ENCODE measurements at regions not wholly inside any gene's neighbourhood (a gene's known extent, or its start where the extent isn't known, plus 50 kb on each side); places are given as distances from the start of the nearest gene placed in this dataset.

DNA sequence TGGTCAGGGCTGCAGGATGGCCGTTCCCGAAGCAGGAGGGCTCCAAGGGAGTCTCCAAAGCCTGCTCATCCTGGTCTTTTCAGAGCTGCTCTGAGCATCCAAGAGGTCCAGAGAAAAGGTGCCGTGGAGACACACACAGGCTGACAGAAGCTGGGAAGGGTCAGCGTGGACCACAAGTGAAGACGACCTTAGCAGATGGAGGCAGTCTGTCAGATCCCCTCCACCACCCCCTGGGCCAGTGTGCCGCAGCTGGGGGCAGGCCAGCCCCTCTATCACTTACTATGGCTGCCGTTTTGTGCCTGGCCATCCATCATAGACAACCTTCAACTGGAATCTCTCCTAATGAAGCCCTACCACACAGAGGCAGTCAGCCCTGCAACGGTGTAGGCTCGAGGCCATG is 335.1 kb upstream of the RGMA start:
- DNase-seq (ENCODE audit: low read depth), result no peak

GRCh38 chr15:93422476-93422875 is 333.5 kb upstream of the RGMA start:
- DNase-seq (ENCODE audit: low read depth), result no peak

DNA sequence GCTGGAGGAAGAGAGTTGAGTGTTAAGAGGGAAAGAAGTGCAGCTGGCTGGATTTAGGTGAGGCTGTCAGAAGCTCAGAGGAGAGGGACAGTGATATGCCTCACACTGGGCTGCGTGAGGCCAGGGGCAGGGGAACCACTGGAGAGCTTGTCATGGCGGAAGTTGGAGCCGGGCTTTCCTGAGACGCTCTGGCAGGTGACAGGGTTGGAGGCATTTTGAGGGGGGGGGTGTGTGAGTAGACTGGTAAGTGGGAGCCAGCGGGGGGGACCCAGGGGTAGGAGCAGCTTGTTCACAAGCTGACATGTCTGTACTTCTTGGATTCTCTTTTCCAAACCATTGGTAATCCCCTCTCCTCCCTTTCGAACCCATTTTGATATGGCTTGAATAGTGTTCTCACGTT is 331.5 kb upstream of the RGMA start:
- no peak for DNase-seq (ENCODE audit: low read depth)

- no peak for DNase-seq (ENCODE audit: low read depth)
Measured at GRCh38 chr15:93420050-93420452, 331.0 kb upstream of the RGMA start.

- DNase-seq (ENCODE audit: low read depth), result no peak
Measured at GRCh38 chr15:93418566-93418965, 329.6 kb upstream of the RGMA start.

- DNase-seq (ENCODE audit: low read depth), result no peak
Measured at GRCh38 chr15:93417631-93418030, 328.6 kb upstream of the RGMA start.

DNA sequence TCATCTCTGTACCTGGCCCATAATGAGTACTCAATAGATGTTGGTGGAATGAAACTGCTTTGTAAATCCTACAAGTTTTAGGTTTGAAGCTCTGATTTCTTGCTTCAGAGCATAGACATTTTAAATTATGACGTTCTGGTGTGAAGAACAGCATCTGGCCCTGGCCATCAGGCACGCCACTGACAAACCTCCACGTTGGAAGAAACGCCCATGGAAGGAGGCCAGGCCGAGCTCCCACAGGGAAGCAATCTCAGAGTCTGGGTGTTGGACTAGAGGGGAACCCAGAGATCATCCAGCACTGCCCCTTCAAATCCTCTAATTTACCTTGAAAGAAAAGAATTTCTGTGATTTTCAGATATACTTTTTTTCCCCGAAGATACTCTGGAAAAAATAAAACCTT is 328.1 kb upstream of the RGMA start:
- no peak for DNase-seq (ENCODE audit: low read depth)

- no peak for DNase-seq (ENCODE audit: low read depth)
Measured at GRCh38 chr15:93415576-93415975, 326.6 kb upstream of the RGMA start.

DNA sequence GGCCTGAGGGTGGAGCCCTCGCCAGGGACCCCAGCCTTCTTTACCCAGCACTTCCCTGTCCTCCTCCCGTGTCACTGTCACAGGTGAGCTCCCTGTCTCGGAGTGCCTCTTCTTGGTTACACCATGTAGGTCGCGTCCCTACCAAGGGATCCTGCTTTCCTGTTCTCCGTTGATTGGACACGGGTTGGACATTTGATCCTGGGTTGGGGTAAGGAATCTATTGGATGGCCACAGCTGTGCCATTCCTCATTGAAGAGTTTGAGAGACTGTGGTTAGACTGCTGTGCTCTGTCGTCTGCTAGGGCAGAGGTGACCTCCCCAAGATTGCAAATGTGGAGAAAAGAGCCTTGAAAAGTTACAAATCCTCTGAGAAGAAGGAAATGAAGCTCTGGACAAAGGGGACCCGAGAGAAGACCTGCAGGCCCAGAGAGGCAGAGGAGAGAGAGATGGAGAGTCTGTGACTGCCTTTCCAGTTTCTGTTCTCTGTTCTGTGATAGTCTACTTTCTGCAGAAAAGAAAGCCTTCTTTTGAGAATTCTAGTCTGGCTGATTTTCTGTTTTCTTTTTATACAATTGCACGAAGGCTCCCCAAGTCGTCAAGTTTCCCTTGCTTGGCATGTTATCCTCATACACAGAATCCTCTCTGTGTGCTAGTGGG is 325.7 kb upstream of the RGMA start:
- no peak for DNase-seq (ENCODE audit: low read depth)

GRCh38 chr15:93413745-93414144 is 324.7 kb upstream of the RGMA start:
- DNase-seq (ENCODE audit: low read depth), result no peak

DNA sequence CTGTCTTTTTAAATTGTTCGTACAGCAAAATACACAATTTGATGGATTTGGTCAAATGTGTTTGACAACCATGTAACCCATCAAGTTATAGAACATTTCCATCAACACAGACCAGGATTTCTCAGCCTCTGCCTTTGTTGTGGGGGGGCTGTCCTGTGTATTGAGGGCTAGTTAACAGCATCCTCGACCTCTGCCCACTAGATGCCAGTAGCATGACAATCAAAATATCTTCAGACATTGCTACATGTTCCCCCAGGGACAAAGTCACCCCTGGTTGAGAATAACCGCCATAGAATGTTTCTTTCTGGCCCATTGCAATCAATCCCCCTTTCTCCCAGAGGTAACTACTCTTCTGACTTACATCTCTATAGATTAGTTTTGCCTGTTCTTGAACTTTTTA is 310.1 kb upstream of the RGMA start:
- no peak for DNase-seq (ENCODE audit: low read depth)

GRCh38 chr15:93389211-93389610 is 300.2 kb upstream of the RGMA start:
- DNase-seq (ENCODE audit: low read depth), result no peak

- no peak for DNase-seq (ENCODE audit: low read depth)
Measured at GRCh38 chr15:93384886-93385285, 295.9 kb upstream of the RGMA start.

GRCh38 chr15:93382200-93382820 is 293.3 kb upstream of the RGMA start:
- DNase-seq (ENCODE audit: low read depth), result no peak

DNA sequence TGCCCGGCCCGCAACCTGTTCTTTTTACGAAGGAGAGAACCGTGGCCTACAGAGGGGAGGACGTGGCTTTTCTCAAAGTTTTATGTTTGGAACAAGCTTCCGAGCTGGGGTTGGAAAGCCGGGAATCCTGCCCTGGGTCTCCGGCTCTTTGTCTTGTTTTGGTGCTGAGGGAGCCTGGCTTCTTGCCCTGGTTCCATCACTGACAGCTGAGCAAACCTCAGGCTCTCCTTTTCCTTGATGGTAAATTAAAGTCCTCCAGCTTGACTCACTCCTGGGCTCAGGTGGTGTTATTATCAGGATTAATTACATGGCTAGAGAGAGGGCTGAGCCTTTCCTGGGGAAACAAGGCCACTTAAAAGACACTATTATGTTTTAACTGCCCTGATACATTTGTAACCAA is 289.5 kb upstream of the RGMA start:
- no peak for DNase-seq (ENCODE audit: low read depth)

DNA sequence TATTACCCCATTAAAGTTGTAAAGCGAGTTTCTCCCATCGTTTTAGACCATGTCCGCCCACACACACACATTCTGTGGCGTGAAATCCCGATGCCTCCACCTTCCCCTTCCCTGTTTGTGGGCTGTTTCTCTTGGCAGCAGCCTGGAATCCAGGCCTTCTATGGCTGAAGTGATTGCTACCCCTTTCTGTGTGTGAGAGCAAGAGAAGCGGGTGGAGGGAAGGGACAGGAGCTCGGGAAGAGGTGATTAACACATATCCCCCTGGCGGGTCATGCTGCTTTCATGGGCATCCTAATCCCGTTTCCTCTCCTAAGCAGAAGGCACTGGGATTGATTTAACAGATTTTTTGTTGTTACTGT is 283.8 kb upstream of the RGMA start:
- DNase-seq (ENCODE audit: low read depth), result no peak

- no peak for DNase-seq (ENCODE audit: low read depth)
Measured at GRCh38 chr15:93372208-93372864, 283.3 kb upstream of the RGMA start.

DNA sequence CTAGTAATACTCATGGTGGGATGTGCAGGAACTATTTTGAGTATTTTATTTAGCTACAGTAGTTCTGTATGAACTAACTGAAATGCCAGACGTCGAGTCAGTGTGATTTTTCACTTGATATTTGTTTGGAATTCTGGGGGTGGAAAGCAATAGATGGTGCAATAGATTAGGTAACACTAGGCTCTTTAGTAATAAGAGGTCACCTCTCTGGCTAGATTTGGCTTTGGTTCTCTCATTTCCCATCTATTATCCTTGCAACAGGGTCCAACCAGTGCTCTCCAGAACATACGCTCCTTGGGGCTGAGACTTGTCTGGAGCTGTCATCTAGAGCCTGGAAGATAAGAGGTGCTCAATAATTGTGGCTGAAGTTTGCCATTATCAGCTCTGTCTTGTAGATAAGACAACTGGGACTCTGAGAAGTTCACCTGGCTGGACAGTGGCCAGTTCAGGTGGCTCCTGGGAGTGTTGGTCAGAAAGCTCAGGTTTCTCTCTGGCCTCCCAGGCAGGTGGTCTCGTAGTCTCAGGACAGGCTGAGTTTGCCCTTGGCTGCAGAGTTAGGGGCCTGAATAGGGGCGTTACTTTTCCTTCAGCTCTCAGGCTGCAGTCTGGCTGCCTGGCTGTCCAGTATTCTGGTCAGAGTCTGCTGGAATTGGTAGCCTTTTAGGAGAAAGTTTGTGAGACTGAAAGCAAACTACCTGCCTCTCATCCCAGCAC is 277.5 kb upstream of the RGMA start:
- no peak for DNase-seq (ENCODE audit: low read depth)

- no peak for DNase-seq (ENCODE audit: low read depth)
Measured at GRCh38 chr15:93362821-93363220, 273.8 kb upstream of the RGMA start.

- DNase-seq (ENCODE audit: low read depth), result no peak
Measured at GRCh38 chr15:93362203-93362602, 273.2 kb upstream of the RGMA start.

- no peak for DNase-seq (ENCODE audit: low read depth)
Measured at GRCh38 chr15:93361703-93362102, 272.7 kb upstream of the RGMA start.

DNA sequence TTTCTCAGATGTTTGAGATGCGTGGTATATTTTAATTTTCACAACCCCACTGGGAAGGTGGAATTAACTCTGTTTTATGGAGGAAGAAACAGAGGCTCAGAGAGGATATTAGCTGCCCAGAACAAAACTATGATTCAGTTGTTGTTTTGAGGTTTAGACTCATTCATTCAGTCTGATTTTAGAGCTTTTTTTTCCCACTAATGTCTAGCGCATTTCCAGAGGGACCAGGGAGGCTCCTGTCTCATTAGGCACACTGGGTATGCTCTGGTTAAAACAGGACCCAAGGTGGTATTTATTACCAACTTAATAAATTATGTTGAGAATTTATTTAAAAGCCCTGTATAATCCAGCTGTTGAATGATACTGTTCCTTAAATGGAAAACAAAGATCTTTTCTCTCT is 272.0 kb upstream of the RGMA start:
- DNase-seq (ENCODE audit: low read depth), result no peak

DNA sequence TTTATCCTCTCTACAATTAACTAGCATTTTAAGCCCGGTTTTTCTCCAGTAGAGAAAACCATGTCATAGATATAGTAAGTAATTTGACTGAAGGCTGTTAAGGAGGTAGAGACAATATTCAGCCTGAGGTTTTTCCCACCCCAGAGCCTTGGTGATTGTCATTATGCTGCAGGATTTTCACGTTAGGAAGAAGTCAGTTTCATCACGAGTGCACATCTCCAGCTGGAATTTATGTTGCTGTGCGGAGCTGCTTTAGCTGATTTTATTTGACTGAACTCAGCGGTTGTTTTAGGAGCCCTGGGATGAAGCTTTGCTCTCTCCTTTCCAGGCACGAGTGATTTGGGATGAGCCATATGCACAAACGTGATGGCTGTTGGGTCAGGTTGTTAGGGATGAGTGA is 271.3 kb upstream of the RGMA start:
- no peak for DNase-seq (ENCODE audit: low read depth)
